Skin of body (tissue), 1 donor: ENCODE measurements at regions not wholly inside any gene's neighbourhood (a gene's known extent, or its start where the extent isn't known, plus 50 kb on each side); places are given as distances from the start of the nearest gene placed in this dataset.

Source experiments
- DNase-seq: peaks from one replicate; lab custom pipeline; 2025; lab: John Stamatoyannopoulos, UW

- no peak for DNase-seq
Observed at GRCh38 chr6:22399693-22400092, 102.9 kb upstream of the PRL start.

DNA sequence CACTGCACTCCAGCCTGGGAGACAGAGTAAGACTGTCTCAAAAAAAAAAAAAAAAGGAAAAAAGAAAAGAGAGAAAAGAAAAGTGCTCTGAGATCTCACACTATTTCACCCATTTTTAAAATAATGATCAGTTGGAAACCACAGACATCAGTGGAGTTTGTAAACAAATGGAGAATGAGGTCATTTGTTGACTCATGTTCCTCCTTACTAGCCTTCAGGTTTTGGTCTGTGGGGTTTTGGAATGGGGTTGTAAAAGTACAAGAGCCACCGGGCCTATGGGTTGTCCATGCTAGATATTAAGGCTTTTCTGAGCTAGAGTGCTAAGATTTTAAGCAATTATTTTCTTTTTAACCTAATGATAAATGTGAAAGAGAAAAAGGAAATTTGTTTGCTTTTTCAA lies 104.4 kb upstream of the PRL start:
- DNase-seq, result no peak

- no peak for DNase-seq
Observed at GRCh38 chr6:22401932-22402331, 105.1 kb upstream of the PRL start.

GRCh38 chr6:22409486-22409885 lies 112.7 kb upstream of the PRL start:
- DNase-seq, result no peak

DNA sequence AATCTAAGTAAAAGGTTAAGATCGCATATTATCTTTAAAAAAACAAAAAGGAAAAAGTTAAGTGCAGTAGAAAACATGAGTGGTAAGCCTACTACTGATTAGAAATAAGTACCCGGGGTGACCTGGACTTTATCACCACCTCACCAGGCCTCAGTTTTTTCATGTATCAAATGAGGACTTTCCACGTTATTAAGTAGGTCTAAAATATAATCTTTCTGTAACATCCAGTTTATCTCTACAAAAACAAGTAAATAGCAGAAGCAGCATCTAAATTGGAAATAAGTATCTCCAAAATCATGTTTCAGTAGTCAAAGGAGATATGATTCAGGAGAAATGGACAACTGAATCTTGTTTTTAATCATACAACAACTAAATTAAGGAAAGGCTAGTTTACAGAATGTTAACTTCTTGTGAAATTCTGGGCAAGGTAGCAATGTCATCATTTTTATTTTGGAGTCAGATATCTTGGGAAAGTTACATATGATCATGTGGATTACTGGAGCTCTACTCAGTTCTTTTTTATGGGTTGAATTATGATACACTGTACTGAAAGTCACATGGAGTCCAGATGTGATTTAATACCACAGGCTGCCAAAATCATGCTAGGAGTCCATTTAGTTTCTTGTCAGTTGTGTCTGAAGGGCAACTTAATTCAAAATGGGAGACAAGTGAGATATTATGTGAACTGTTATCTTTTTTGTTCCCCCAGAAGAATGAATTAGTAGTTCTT lies 114.7 kb upstream of the PRL start:
- DNase-seq, result peak; percentile 86

DNA sequence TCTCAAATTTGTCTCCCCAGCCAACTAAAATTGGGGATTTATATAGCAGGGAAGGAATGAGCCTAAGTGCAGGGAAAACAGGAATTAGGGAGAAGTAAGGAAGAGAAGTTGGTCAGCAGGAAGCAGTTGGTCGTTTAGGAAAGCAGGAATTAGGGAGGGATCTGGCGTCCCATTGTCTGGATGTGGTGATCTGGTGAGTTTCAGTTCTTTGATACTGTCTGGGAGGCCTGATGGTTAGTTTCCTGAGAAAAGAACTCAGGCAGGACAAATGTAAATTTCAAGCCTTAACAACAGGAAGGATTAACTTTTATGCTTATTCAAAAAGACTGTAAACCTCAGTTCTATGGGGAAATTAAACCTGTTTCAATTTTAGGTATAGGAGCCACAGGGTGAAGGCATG lies 116.2 kb upstream of the PRL start:
- no peak for DNase-seq

GRCh38 chr6:22413681-22414311 lies 117.0 kb upstream of the PRL start:
- no peak for DNase-seq

- no peak for DNase-seq
Observed at GRCh38 chr6:22418714-22419113, 121.9 kb upstream of the PRL start.

DNA sequence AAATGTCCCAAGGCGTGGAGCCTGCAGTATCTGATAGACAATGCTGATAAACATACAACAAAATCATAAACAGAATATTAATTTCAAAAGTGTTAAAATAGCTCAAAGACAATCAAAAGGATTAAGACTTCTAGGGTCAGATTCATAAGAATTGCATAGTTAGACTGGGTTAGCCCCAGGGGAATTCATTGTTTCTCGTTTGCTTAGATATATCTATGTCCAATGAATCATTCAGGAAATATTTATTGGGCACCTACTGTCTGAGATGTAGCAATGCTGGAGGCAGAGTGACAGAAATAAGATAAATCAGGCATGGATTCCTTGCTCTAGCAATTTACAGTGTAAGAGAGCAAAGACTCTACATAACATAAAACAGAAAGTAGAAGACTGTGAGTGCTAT lies 124.4 kb upstream of the PRL start:
- DNase-seq, result no peak

DNA sequence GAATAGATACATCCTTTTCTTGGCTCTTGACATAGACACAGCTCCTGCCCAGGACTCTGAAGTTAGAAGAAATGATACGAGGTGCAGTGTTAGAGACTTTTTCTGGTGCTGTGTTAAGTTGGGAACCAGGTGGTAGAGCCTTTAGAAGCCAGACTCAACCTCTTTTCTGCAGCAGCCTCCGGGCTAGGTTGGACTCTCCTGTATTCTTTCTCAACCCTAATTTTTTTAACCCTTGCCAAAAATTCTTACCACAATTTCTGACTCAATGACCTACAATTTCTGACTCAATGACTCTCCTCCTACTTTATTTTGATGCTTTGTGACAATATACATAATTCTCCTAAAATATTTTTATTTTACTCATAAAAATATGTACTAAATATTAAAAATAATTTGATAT lies 127.4 kb upstream of the PRL start:
- no peak for DNase-seq

- DNase-seq, result no peak
Observed at GRCh38 chr6:22432060-22432459, 135.2 kb upstream of the PRL start.

DNA sequence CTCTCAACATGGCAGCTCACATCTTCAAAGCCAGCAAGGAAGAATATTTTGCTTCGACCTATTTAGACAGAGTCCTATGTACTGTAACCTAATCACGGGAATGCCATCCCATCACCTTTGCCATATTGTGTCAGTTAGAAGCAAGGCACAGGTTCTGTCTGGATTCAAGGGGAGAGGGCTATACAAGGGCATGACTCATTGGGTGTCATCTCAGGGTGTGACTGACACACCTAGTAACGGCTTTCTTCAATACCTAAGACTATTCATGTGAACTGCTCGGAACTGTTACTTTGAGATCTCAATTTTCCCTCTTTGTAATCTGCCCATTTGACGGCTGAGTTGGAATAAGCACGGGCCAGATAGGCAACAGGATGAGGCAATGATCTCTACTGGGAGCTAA lies 135.6 kb upstream of the HDGFL1 start:
- no peak for DNase-seq

- no peak for DNase-seq
Observed at GRCh38 chr6:22435151-22435550, 134.2 kb upstream of the HDGFL1 start.

DNA sequence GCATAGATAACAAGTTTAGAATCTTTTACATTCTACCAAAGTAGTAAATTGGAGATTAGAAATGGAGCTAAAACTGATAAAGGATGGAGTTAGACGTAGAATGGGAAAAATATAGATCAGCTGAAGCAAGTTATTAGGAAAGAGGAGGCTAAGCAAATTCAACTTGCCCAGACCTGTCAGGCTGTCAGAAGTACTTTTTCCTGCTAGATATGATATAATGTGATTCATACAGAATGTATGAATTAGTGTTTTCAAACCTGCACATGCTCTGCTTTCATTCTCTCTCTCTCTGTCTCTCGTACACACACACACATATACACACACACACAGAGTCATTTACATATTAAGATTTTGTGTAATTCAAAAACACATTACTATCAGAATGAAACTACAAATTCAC lies 133.2 kb upstream of the HDGFL1 start:
- DNase-seq, result no peak

- no peak for DNase-seq
Observed at GRCh38 chr6:22437665-22438064, 131.7 kb upstream of the HDGFL1 start.

DNA sequence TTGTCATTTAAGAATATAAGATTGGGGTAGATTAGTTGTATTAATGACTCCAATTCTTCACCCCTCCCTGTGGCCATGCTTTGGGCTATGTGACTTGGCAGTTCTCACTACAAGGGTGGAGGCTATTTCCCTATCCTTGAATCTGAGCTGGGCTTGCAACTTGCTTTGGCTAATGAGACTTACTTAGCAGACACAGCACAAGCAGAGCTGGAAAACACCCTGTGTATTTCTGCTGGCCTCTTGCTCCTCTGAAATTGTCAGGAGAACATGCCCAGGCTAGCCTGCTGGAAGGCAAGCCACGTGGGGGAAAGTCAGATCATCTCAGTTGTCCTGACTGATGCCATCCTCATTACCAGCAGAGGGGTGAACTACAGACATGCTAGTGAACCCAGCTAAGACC lies 126.5 kb upstream of the HDGFL1 start:
- DNase-seq, result no peak

- no peak for DNase-seq
Observed at GRCh38 chr6:22444330-22444729, 125.0 kb upstream of the HDGFL1 start.

GRCh38 chr6:22445946-22446345 lies 123.4 kb upstream of the HDGFL1 start:
- DNase-seq, result no peak

DNA sequence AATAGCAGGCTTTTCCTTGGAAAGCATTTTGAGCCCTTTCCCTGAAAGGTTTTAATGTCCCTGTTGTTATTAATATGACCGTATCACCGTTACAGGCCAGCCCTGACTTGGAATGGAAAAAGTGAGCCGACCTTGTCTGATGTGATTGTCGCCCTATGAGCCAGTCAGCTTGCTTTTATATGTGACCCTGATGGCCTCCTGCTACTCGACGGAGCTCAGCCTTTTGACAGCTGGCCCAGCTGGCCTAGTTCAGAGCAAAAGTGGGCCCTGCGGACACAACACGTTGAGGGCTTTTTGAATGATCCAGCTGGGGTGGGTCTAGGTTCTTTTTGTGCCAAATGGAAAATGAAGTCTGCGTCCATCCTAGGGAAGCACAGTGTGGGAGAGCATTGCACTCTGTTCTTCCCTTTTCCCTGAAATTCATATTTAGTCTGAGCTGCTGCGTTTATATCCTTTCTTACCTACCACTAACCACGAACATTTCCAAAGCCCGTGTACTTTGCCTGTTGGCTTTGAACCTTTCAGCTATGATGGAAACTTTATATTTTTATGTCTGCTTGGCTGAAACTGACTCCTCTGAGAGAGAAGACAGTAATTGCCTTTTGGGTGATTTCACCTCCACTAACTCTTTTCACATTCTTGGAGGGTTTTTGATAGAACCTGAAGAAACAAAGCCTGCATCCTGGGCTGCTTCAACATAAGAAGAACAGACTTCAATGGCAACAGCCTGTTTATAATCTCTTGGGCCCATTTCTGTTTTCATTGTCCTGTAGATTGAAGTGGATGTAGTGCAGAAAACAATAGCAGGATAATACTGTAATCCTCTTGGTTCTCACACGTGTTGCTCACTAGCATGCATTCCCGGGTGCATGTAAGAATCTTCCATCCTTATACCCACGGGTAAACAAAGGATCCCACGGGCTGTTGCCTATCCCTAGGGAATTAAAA lies 121.8 kb upstream of the HDGFL1 start:
- DNase-seq, result peak; percentile 66

GRCh38 chr6:22448291-22448711 lies 121.1 kb upstream of the HDGFL1 start:
- DNase-seq, result peak; percentile 46

DNA sequence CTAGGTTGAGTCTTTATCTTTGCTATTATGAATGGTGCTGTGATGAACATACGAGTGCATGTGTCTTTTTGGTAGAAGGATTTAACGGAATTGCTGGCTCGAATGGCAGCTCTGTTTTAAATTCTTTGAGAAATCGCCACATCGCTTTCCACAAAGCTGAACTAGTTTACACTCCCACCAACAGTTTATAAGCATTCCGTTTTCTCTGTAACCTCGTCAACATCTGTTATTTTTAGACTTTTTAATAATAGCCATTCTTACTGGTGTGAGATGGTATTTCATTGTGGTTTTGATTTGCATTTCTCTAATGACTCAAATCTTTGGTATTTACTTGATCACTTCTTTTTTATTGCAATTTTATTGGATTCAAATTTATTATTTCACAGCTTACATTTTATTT lies 117.4 kb upstream of the HDGFL1 start:
- no peak for DNase-seq

- DNase-seq, result no peak
Observed at GRCh38 chr6:22455378-22455777, 114.0 kb upstream of the HDGFL1 start.
